Loucy (cell line): ENCODE measurements at regions not wholly inside any gene's neighbourhood (a gene's known extent, or its start where the extent isn't known, plus 50 kb on each side); places are given as distances from the start of the nearest gene placed in this dataset.

Experiments
- H2AFZ ChIP-seq: fragments of 200-600 bp; sonication (generic); 2 replicates; pipeline ENCODE4 v1.6.0; 2016; ENCODE audit warnings: antibody characterized with exemption, mild to moderate bottlenecking, low read length, moderate library complexity
- H3F3A ChIP-seq: fragments of 200-600 bp; 2 replicates; pipeline ENCODE4 v1.6.0; 2016; ENCODE audit warnings: antibody characterized with exemption, low read depth, mild to moderate bottlenecking
- H3K27me3 ChIP-seq: fragments of 200-600 bp; sonication (generic); 2 replicates; pipeline ENCODE4 v1.6.1; 2014; ENCODE audit warnings: low read length, mild to moderate bottlenecking; ENCODE audit not compliant: insufficient read depth, poor library complexity, severe bottlenecking
- H3K36me3 ChIP-seq: fragments of 200-600 bp; sonication (generic); 2 replicates; pipeline ENCODE4 v1.6.1; 2016; ENCODE audit warnings: low read length; ENCODE audit not compliant: insufficient read depth
- H3K4me1 ChIP-seq: fragments of 200-600 bp; sonication (generic); 2 replicates; pipeline ENCODE4 v1.5.1; 2014; ENCODE audit warnings: low read length, mild to moderate bottlenecking; ENCODE audit not compliant: insufficient read depth, poor library complexity, severe bottlenecking
- H3K4me2 ChIP-seq: fragments of 200-600 bp; sonication (generic); 2 replicates; pipeline ENCODE4 v1.6.0; 2014; ENCODE audit warnings: antibody characterized with exemption, low read length, low read depth, mild to moderate bottlenecking; ENCODE audit not compliant: poor library complexity, severe bottlenecking
- H3K4me3 ChIP-seq: fragments of 200-600 bp; sonication (generic); 2 replicates; pipeline ENCODE4 v1.5.1; 2014; ENCODE audit warnings: low read length, mild to moderate bottlenecking, mixed read lengths; ENCODE audit not compliant: poor library complexity, severe bottlenecking
- H3K79me2 ChIP-seq: fragments of 200-600 bp; sonication (generic); 2 replicates; pipeline ENCODE4 v1.6.1; 2014; ENCODE audit warnings: low read length; ENCODE audit not compliant: insufficient read depth
- H3K9ac ChIP-seq: fragments of 200-600 bp; sonication (generic); 2 replicates; pipeline ENCODE4 v1.6.0; 2014; ENCODE audit warnings: mild to moderate bottlenecking, low read depth, low read length, moderate library complexity; ENCODE audit not compliant: poor library complexity, severe bottlenecking
- H3K9me2 ChIP-seq: fragments of 200-600 bp; sonication (generic); replicated peaks from 2 replicates; pipeline ENCODE4 v1.6.1; 2016; ENCODE audit warnings: low read depth, low read length, mixed read lengths
- H3K9me3 ChIP-seq: fragments of 200-600 bp; sonication (generic); 2 replicates; pipeline ENCODE4 v1.6.1; 2014; ENCODE audit warnings: mild to moderate bottlenecking, antibody characterized with exemption, low read length, low read depth; ENCODE audit not compliant: insufficient read depth
- H4K20me1 ChIP-seq: fragments of 200-600 bp; sonication (generic); 2 replicates; pipeline ENCODE4 v1.6.0; 2014; ENCODE audit warnings: antibody characterized with exemption, low read length, mild to moderate bottlenecking; ENCODE audit not compliant: insufficient read depth, poor library complexity, severe bottlenecking
- EZH2phosphoT487 ChIP-seq: fragments of 200-600 bp; IDR thresholded peaks from 2 replicates; pipeline ENCODE4 v1.6.1; 2018; ENCODE audit warnings: antibody characterized with exemption, mild to moderate bottlenecking, moderate library complexity, borderline replicate concordance
- TF ChIP-seq, protein P1 (sequence below): fragments of 200-600 bp; sonication (generic); conservative IDR thresholded peaks from 2 replicates; pipeline ENCODE4 v1.5.1; 2014; ENCODE audit warnings: mild to moderate bottlenecking, antibody characterized with exemption, low read length

DNA sequence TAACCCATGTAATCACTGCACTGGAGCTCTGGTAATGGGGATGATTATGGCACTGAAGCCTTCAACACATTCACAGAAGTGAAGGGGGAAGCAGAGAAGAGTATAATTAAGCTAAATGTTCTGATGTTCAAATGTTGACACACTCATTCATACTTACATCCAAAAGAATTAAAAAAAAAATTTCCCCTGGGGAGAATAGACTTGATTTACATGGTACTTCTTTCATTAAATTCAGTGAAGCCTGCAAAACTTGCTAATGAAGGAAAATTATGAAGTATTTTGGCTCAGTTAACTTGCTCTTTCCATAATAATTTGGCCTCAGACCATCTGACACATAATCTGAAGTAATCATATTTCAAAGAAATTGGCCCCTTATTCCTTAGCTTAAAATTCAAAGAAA is 428.8 kb downstream of the SH3GL2 start:
- Histone ChIP-seq H4K20me1 (no peaks in the 10 kb centered on the region), H3K9me2 (no peaks in the 10 kb centered on the region), H3K9ac (no peak overlapping the region), H3K27me3 (no peaks in the 10 kb centered on the region), H3K9me3 (no peaks in the 10 kb centered on the region), H3F3A (no peaks in the 10 kb centered on the region), H3K4me3 (no peak overlapping the region), H2AFZ (no peak overlapping the region), H3K79me2 (no peaks in the 10 kb centered on the region), H3K4me2 (no peak overlapping the region), H3K36me3 (no peaks in the 10 kb centered on the region), H3K4me1 (no peaks in the 10 kb centered on the region)
- TF ChIP-seq, protein P1, sequence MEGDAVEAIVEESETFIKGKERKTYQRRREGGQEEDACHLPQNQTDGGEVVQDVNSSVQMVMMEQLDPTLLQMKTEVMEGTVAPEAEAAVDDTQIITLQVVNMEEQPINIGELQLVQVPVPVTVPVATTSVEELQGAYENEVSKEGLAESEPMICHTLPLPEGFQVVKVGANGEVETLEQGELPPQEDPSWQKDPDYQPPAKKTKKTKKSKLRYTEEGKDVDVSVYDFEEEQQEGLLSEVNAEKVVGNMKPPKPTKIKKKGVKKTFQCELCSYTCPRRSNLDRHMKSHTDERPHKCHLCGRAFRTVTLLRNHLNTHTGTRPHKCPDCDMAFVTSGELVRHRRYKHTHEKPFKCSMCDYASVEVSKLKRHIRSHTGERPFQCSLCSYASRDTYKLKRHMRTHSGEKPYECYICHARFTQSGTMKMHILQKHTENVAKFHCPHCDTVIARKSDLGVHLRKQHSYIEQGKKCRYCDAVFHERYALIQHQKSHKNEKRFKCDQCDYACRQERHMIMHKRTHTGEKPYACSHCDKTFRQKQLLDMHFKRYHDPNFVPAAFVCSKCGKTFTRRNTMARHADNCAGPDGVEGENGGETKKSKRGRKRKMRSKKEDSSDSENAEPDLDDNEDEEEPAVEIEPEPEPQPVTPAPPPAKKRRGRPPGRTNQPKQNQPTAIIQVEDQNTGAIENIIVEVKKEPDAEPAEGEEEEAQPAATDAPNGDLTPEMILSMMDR, result no peak
- no peak for TF ChIP-seq EZH2phosphoT487

DNA sequence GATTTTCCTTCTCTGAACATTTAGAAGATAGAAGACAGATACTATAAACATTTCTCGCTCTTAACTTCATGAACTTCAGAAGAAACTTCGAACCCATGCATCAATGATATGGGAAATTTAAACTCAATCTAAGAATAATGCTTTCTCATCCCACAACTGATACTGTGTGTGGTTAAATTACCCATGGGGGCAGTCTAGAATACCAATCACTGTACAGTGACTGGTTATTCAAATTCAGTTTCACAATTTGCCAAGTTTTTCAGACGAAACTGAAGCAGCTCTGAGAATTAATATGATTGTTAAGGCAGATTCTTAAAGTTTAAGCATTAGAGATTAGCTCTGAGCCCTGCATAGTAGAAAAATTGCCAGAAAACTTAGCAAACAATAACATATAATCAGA is 431.0 kb downstream of the SH3GL2 start:
- Histone ChIP-seq H3K79me2 (no peaks in the 10 kb centered on the region), H4K20me1 (no peaks in the 10 kb centered on the region), H3K9me3 (no peaks in the 10 kb centered on the region), H3K4me3 (no peak overlapping the region), H3K4me2 (no peak overlapping the region), H3K9ac (no peak overlapping the region), H3K4me1 (no peaks in the 10 kb centered on the region), H3K9me2 (no peaks in the 10 kb centered on the region), H3F3A (no peaks in the 10 kb centered on the region), H3K27me3 (no peaks in the 10 kb centered on the region), H2AFZ (no peak overlapping the region), H3K36me3 (no peaks in the 10 kb centered on the region)
- TF ChIP-seq EZH2phosphoT487, result no peak
- TF ChIP-seq, protein P1, result no peak

- Histone ChIP-seq H2AFZ (no peak overlapping the region), H3K4me1 (no peaks in the 10 kb centered on the region), H3K9me3 (no peaks in the 10 kb centered on the region), H3K36me3 (no peaks in the 10 kb centered on the region), H3K4me2 (no peak overlapping the region), H3K79me2 (no peaks in the 10 kb centered on the region), H3K9ac (no peak overlapping the region), H3K4me3 (no peak overlapping the region), H3K9me2 (no peaks in the 10 kb centered on the region), H3K27me3 (no peaks in the 10 kb centered on the region), H3F3A (no peaks in the 10 kb centered on the region), H4K20me1 (no peaks in the 10 kb centered on the region)
- TF ChIP-seq, protein P1, result no peak
- no peak for TF ChIP-seq EZH2phosphoT487
Measured at GRCh38 chr9:18010492-18010891, 431.6 kb downstream of the SH3GL2 start.
